ENCODE measurements at regions not wholly inside any gene's neighbourhood (a gene's known extent, or its start where the extent isn't known, plus 50 kb on each side); places are given as distances from the start of the nearest gene placed in this dataset.
A peak's percentile ranks its signal among the peaks of the same experiment; 100 is the strongest.

DNA sequence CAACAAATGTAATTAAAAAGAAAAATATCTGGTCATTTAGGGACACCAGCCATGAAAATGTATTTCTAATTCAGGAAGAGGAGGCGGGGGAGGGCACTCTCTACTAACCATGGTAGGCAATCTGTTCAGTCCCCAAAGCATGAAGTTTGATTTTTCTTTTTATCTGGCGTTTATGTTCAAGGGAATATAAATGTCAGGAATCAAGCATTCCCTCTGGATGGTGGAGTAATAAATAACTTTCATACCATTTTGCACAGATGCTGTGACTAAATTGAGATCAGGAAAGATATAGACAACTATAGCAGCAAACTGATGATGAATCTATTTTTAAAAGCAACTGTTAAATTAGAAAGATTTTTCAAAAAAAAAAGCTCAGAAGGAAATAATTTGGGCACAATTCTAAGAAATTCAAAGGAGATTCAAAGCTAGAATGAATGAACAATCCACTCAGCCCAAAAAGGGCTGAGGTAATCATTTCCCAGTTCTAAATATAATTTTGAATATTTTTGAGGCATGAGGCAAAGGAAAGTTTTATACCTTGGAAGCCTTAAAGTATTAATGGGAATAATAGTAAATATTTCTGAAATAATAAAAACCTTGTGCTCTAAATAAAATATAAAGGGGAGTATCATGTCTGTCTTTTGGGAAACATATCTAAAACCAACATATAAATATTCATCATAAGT is 146.4 kb upstream of the POU2AF2 start:
- H3K27ac ChIP-seq: no peak overlapping the region
- no peak for DNase-seq (ENCODE audit: low read depth, low spot score)

DNA sequence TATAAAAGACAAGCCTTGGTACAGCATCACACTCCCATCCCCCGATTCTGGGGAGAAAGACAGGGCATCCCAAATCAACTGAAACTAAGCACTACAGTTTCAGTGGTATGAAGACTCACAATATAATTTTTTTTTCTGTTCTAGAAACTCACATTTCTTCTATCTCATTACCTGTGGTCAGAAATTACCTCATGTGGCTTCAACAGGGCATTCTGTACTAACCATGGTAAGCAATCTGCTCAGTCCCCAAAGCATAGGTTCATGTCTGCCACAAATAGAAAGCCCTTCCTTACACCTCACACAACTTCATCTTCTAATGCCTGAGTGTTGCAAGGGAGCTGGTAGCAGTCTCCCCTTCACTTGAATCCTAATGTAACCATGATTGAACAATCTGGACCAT is 147.4 kb upstream of the POU2AF2 start:
- DNase-seq (ENCODE audit: low read depth, low spot score): no peak

DNA sequence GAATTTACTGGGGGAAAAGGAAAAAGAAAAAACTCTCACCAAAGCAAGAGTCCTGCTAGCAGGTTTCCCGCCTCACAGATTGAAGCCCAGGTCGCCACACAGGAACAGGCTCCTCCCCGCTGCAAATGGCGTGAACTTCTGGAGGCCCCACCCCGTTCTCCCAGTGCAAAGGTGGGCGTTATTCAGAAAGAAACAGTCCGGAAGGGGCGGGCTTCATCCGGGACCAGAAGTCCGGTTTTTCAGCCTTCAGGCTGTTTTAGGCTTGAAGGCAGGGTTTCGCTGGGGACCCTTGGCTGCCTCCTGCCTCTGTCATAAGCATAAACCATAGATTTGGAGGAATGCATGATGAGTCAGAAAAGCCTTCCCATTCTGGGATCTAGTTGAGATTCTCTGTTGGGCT is 148.3 kb upstream of the POU2AF2 start:
- no peak for DNase-seq (ENCODE audit: low read depth, low spot score)
- H3K27ac ChIP-seq: no peak overlapping the region

More for the DNA sequence above, 147.4 kb upstream of the POU2AF2 start:
- H3K27ac ChIP-seq: no peak overlapping the region

DNA sequence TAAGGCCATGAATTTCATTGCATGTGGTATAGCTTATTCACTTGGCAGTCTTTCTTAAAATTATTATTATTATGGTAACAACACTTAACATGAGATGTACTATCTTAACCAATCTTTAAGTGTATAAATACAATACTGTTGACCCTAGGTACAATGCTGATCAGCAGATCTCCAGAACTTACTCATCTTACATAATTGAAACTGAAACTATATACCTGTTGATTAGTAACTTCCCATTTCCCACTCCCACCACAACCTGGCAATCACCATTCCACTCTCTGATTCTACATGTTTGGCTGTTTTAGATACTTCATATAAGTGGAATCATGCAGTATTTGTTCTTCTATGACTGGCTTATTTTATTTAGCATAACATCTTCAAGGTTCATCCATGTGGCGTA is 150.2 kb upstream of the POU2AF2 start:
- H3K27ac ChIP-seq: no peak overlapping the region

DNA sequence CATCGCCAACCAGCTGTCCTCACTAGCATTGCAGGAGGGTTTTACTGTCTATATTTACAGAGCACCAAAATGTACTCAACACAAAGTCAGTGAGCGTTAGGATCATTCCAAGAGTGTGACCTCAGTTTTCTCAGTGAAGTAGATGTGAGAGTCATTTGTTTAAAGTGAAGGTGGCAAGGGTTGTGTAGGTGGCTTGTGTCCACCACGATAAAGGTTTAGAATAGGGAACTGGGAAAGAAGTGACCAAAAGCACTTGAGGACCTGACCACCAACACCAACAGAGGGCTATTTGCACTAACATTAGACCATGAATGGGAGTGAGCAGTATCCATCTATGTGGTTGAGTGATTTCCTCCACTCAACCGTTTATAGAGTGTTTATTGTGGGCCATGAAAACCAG is 152.5 kb upstream of the POU2AF2 start:
- DNase-seq (ENCODE audit: low read depth, low spot score): no peak
- H3K27ac ChIP-seq: no peak overlapping the region

More for the DNA sequence above, 150.2 kb upstream of the POU2AF2 start:
- DNase-seq (ENCODE audit: low read depth, low spot score): no peak

DNA sequence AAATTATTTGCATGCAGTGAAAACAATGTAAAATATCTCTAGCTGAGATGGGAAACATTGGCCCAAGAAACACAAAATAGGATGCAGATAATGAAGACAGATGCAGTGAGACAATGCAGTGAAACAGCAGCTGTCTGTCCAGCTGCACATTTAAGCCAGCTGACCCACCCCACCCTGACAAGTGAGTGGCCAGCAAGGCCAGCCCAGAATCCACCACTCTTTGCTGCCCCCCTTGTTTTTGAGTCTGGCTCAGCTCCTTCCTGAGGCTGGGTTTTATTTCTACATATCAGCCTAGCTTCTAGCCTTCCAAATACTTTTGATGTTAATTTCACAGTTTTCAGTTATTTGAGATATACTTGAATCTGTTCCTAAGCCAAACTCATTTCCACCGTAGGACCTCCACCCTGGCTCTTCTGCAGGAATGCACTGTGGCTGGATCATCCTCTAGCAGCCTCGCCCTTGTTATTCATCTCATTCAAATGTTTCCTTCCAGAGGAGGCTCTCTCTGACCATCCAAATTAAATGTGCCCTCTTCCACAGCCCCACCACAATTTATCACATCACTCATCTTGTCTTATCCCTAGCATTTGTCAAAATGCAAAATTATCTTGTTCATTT is 154.1 kb upstream of the POU2AF2 start:
- H3K27ac ChIP-seq: no peak overlapping the region
- no peak for DNase-seq (ENCODE audit: low read depth, low spot score)

DNA sequence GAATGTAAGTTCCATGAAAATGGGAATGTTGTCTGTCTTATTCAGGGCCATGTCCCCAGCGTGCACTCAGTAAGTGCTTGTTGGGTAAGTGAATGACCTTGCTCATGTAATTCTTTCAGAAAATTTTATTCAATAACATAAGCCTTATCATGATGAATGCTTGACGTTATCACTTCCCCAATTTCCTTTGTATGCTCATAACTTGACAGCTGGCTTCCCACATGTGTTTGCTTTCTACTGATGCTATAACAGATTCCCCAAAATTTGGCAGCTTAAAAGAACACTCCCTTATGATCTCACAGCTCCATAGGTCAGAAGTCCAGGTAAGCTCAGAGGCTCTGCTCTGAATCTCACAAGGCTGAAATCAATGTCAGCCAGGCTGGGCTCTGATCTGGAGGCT is 155.8 kb upstream of the POU2AF2 start:
- DNase-seq (ENCODE audit: low read depth, low spot score): no peak
- H3K27ac ChIP-seq: no peak overlapping the region

DNA sequence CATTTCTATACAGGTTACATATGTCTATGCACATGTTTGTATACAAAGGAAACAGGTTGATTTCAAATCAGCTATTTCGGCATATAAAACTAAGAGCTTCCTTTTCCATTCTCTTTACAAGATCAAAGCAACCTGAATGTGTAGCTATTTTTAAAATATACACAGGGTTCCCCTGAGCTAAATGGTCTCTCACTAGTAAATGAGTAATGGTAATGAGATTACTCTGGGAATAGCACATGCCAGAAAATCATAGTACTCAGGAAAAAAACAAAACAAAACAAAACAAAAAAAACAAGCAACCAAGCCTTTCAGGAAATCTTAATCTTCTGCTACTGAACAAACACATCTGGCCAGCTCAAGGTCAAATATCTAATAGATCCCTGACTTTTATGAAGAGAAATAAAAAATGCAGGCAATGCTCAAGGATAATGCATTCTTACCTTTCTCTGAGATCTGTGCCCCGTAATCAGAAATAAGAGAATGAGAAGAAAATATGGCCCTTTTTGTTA is 156.6 kb upstream of the POU2AF2 start:
- no peak for DNase-seq (ENCODE audit: low read depth, low spot score)
- no peak overlapping the region for H3K27ac ChIP-seq

DNA sequence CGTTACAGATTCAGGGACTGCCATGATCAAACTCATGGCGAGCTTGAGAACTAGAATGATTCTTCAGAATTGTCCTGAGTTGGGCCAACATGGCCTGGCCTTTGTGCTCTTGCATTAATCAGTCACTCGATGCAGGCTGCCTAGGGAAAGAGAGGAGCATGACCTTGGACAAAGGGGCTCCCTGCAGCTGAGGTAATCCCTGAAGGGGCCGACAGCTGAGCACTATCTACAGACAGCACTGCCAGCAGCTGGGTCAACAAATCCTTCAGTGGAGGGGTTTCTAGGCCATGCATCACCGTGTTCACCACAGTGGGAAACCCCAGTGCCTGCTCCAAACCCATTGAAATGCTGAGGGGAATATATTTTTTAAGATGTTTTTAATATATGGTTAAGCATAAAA is 159.5 kb upstream of the POU2AF2 start:
- no peak overlapping the region for H3K27ac ChIP-seq
- DNase-seq (ENCODE audit: low read depth, low spot score): no peak

DNA sequence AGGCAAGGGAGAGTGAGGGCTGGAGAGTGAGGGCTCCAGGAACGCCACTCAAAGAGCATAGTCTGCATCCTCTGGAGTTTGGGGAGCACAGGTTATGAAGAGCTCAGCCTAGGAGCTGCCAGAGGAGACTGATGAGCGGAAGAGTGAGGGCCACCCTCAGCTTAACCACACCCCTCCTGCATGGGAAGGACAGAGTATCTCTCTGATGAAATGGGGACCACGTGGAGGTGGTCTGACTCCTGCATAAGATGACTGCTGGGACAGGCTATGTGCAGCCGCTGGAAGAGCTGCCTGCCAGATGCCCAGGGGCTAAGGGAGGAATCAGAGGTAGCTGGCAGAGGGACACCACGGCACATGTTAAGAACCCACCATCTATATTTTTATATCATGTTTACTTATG is 162.9 kb upstream of the POU2AF2 start:
- H3K27ac ChIP-seq: no peak overlapping the region
- DNase-seq (ENCODE audit: low read depth, low spot score): no peak

DNA sequence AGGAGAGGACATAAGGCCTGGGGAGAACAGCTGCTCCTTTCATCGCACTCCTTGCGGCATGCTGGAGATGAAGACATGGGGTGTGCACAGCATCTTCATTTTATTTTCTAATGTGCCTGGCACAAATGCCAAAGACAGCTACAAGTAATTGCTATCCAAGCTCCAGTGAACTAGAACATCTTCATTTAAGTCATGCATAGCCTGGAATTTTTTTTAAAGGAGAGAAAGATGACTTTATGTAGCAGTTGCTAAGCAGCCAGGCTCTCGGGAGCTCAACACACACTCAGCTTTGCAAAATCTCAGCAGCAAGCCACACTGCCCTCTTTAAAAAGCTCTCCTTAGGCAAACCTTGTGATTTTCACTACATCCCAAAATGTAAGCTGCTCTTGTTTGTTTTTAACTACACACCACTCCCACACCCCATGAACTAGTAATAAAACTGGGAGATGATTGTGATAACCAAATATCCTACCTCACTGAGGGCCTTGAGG is 164.5 kb upstream of the POU2AF2 start:
- H3K27ac ChIP-seq: no peak overlapping the region
- DNase-seq (ENCODE audit: low read depth, low spot score): no peak

DNA sequence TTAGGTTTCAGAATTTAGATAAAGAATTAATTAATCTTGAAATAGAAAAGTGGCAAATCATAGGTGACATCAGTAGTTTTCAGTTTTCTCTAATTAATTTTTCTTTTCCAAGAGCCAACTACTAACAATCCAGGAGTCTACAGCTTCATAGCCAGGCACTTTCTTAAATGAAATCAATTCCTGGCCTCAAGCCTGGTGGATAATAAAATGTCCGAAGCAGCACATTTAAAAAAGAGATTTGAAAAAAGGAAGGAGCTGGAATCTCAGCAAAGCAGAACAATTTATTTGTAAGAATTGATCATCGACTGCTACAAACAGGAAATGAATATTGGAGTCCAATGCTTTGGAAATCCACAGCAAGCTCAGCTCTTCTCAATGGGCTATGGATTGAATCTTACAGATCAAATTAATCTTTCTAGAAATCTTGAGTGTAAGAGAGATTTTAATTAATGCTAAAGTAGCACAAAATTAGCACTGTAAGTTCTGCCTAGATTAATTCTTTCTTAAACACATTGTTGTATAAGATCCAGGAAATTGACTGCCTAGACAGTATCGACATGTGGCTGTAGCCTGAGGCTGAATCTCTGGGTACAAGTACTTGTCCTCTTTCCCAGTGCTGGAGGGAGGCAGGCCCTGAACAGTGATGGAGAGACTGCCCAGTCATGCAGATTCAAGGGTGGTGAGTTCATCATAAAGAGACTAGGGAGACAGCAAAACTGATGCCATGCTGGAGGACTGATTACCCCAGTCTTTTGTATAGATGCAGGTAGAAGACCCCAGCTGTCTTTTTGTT is 167.8 kb upstream of the POU2AF2 start:
- no peak for DNase-seq (ENCODE audit: low read depth, low spot score)
- no peak overlapping the region for H3K27ac ChIP-seq

DNA sequence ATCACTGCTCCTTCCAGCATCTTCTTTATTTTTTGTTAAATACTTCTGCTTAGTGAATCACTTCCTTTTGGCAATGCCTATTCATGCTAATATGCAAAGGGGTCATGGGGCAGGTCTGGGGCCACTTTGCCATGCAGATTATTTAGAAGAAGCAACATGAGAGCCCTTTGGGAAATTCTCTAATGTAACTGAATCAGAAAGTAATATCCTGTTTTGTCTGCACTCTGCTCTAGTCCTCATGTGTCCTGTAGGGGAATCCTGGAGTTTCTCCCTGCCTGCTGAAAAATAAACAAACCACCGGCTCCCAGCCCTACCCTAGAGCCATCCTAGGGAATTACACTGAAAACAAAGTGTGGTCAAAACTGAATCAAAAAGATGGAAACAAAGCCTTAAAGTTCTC is 176.5 kb upstream of the POU2AF2 start:
- no peak for DNase-seq (ENCODE audit: low read depth, low spot score)
- no peak overlapping the region for H3K27ac ChIP-seq

DNA sequence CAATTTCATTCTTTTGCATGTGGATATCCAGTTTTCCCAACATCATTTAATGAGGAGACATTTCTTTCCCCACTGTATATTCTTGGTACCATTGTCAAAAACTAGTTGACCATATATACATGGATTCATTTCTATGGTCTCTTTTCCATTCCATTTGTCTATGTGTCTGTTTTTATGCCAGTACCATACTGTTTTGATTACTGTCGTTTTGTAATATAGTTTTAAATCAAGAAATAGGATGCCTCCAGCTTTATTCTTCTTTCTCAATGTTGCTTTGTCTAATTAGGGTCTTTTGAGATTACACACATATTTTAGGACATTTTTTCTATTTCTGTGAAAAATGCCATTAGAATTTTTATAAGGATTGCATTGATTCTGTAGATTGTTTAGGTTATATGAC is 177.5 kb upstream of the POU2AF2 start:
- no peak overlapping the region for H3K27ac ChIP-seq
- DNase-seq (ENCODE audit: low read depth, low spot score): no peak

DNA sequence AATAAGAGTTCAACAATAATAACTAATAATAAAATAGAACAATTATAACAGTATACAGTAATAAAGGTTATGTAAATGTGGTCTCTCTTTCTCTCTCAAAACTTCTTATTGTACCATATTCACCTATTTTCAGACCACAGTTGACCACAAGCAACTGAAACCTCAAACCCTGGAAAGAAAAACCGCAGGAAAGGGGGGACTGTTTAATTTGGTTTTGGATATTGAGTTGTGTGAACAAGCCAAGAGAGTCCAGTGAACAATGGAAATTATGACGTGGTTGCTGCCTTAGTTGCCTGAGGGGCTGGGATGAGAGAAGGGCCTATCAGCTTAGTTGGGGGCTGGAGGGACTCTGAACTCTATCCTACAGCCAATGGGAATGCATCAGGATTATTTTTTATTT is 178.7 kb upstream of the POU2AF2 start:
- DNase-seq (ENCODE audit: low read depth, low spot score): no peak
- H3K27ac ChIP-seq: no peak overlapping the region

DNA sequence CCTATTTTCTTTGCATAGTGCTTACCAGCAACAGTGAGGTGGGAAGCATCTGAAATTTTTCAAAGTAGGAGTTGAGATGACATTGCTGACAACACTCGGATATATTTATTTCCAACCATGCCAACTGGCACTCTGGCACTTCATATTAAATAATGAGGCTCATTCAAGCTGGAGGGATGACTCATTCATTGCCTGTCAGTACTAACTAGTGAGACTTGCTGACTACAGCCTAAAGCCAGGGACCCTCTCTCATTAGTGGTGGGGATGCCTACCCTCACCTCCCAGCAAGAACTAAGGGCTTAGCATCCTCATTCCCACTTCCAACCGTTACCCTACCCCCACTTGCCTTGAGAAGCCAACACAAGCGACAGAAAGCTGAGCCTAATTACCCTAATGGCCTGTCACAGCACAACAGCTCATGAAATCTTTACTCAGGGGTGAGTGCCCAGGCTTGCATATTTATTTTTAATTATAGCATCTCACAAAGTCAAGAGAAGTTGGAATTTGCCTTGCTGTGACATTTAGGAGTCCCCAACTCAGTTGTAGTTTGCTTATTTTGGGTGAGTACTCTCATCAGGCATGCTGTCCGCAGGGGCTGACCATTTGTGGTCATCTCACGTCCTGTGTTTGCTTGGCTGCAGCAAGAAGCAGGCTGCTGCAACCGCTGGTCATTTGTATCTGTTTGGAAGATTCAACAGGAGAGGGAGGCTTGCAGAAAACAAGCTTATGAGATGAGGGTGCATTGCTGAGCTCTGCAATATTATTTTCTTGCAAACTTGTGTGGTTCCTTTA is 181.6 kb upstream of the POU2AF2 start:
- no peak for DNase-seq (ENCODE audit: low read depth, low spot score)
- H3K27ac ChIP-seq: no peak overlapping the region

DNA sequence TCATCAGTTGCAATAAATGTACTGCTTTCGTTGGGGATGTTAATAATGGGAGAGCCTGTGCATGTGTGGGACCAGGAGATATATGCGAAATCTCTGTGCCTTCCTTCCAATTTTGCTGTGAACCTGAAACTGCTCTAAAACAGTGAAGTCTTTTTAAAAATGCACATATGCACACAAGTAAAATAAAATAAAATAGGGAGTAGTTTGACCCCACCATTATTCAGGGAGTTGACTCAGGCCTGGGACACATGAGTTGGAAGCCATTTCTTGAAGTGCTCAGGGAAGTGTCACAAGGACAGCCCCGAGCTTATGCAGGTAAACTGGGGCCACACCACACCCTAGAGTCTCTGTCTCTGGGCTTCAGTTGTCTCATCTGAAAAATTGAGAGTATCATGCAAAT is 183.1 kb upstream of the POU2AF2 start:
- DNase-seq (ENCODE audit: low read depth, low spot score): no peak
- H3K27ac ChIP-seq: no peak overlapping the region

DNA sequence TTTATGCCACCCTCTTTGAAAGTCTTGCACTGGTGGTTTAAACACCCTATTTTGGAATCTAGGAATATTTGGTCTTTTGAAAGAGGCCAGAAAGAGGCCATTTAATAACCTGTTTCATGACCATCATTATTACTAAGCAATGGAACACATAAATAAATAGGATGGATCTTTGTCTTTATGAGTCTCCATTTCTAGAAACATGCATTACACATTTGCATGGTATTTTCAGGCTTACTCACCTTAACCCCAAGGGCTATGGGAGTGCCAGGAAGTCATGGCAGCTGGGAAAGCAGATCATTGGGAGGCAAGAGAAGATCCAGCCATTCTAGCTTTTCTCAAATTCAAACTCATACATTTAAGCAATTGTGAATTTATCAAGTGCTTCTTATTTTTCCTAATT is 185.8 kb upstream of the POU2AF2 start:
- peak; percentile 72 for DNase-seq (ENCODE audit: low read depth, low spot score)
- peak overlapping the region; percentile 65 for H3K27ac ChIP-seq

DNA sequence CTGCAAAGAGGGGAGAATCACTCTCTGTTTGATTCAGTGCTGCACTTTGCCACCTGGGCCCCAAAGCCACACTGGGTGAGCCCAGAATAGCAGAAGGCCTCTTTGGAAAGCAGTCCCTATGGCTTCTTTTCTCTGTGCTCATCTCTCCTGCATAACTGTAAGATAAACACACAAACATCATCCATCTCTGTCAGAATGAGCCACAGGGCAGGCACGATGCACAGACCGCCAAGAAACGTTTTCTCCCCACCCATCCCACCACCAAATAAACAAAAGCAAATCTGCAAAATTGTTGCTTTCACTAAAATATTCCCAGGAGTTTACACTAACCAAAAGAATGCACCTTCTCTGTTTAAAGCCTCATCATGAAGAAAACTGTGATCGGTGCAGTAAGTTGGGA is 196.4 kb upstream of the POU2AF2 start:
- no peak for DNase-seq (ENCODE audit: low read depth, low spot score)

DNA sequence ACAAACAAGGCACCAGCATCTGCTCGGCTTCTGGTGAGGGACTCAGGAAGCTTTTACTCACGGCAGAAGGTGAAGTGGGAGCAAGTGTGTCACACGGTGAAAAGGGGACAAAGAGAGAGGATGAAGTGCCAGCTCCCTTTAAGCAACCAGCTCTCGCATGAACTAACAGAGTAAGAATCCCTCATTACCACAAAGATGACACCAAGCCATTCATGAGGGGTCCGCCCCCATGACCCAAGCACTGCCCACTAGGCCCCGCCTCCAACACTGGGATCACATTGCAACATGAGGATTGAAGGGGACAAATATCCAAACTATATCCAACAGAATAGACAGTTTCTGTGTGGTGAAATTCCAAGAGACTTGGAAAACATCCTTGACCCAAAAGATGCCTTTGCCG is 198.2 kb upstream of the POU2AF2 start:
- H3K27ac ChIP-seq: no peak overlapping the region
- no peak for DNase-seq (ENCODE audit: low read depth, low spot score)

More for the DNA sequence above, 196.4 kb upstream of the POU2AF2 start:
- H3K27ac ChIP-seq: no peak overlapping the region

All from epithelial cell of prostate (primary cell).